ENCODE measurements at regions not wholly inside any gene's neighbourhood (a gene's known extent, or its start where the extent isn't known, plus 50 kb on each side); places are given as distances from the start of the nearest gene placed in this dataset.
A peak's percentile ranks its signal among the peaks of the same experiment; 100 is the strongest.

- ATAC-seq (ENCODE audit: low read depth) (no peak), DNase-seq (no peak)
- in situ Hi-C loops (cut with MboI; ENCODE audit: low sequenced_read_pairs) (no loop called here), intact Hi-C loops (cut with micrococcal nuclease) (loop anchor here (5.0 kb wide), 1 partner anchor 105 kb away; no protein-coding TSS in a partner anchor), dilution Hi-C loops (cut with HindIII; ENCODE audit: low sequenced_read_pairs, unreplicated experiment) (no loop called here)
- no TSS peak for BruUV-seq (replicated peaks)
- peaks cover 6% of the 10 kb centered on the region; the same call in 1 of the 2 replicates for H3K9me1 ChIP-seq (ENCODE audit: insufficient read depth, low read length)
- peak overlapping the region; percentile 72 for H2BK20ac ChIP-seq (ENCODE audit: low read depth, low read length)
- peaks cover 2% of the 10 kb centered on the region; the same call in 1 of the 2 replicates for H3K9me3 ChIP-seq (ENCODE audit: control insufficient read depth, insufficient read depth, low read length)
- H3K27me3 ChIP-seq (ENCODE audit: control insufficient read depth, insufficient read depth, low read length): no peaks in the 10 kb centered on the region
- 60% methylated on average over 1 of the region's 12 CpGs; no CpG with 5 or more reads in 1 of the 2 experiments for WGBS, 2 experiments (ENCODE audit: extremely low coverage in 2 of 2, insufficient read length in 1 of 2)
- H2BK15ac ChIP-seq (ENCODE audit: low read depth, low read length): peak overlapping the region; percentile 47; the same call in 2 of the 3 replicates
- H2BK120ac ChIP-seq (ENCODE audit: low read depth, low read length): peak overlapping the region; percentile 57
- peak overlapping the region; percentile 63 for H2AK5ac ChIP-seq (ENCODE audit: low read depth, low read length)
- H3K36me3 ChIP-seq (ENCODE audit: control insufficient read depth, insufficient read depth, low read length): no peaks in the 10 kb centered on the region
- peak overlapping the region; percentile 39 for H3K4ac ChIP-seq (ENCODE audit: low read depth, low read length)
- no peak overlapping the region for H2BK5ac ChIP-seq (ENCODE audit: low read depth, low read length, poor library complexity, severe bottlenecking)
- ChIA-PET CTCF (interaction anchor here (0.6 to 1.0 kb wide), 2 partner anchors 295 to 406 kb away, joined by 3 to 4 read pairs; no protein-coding TSS in a partner anchor), POLR2A (ENCODE audit: unreplicated experiment) (no interaction called here)
- H3K4me3 ChIP-seq (ENCODE audit: insufficient read depth, low read depth, low read length): no peak overlapping the region
- 0 out of 2 replicates have a peak overlapping the region, but pooled peaks have one; percentile 32 for H3K14ac ChIP-seq (replicated peaks; ENCODE audit: low read depth, low read length)
- no peak overlapping the region for H3K27ac ChIP-seq (ENCODE audit: insufficient read depth, low read length)
- no peak overlapping the region; the same call in 1 of the 2 replicates for H4K5ac ChIP-seq (ENCODE audit: low read depth, low read length)
- no peak for TF ChIP-seq MAZ (IDR thresholded peaks at IDR 0.05; ENCODE audit: borderline replicate concordance, low read depth, low read length)
- TF ChIP-seq NFE2L2 (IDR thresholded peaks at IDR 0.05; ENCODE audit: low read depth, low read length): no peak
- no peak for TF ChIP-seq FOS (IDR thresholded peaks at IDR 0.05; ENCODE audit: low read depth, low read length)
- TF ChIP-seq USF2 (IDR thresholded peaks at IDR 0.05; ENCODE audit: low read depth, low read length): no peak
- no peak overlapping the region for H2AFZ ChIP-seq (replicated peaks; ENCODE audit: low read length, poor library complexity)
- peaks cover 9% of the 10 kb centered on the region for H3K4me1 ChIP-seq (ENCODE audit: control insufficient read depth, insufficient read depth, low read length)
- H3K56ac ChIP-seq (ENCODE audit: extremely low read depth, insufficient read depth, low read length): no peak overlapping the region
- H3K9ac ChIP-seq (ENCODE audit: low read depth, low read length): no peak overlapping the region
- H4K8ac ChIP-seq (ENCODE audit: low read depth in 2 of 2, low read length in 2 of 2): 0 out of 4 replicates have a peak overlapping the region, but pooled peaks of 1 of the 2 experiments have one; percentile 15
- no peak overlapping the region for H3K18ac ChIP-seq (ENCODE audit: low read depth, low read length)
- H2AK9ac ChIP-seq (replicated peaks; ENCODE audit: low read depth, low read length, poor library complexity): no peak overlapping the region
- H3K79me1 ChIP-seq (ENCODE audit: low read depth in 1 of 2, low read length in 2 of 2): no peaks in the 10 kb centered on the region
- peak overlapping the region; percentile 22; the same call in 1 of the 2 replicates for H4K91ac ChIP-seq (ENCODE audit: insufficient read depth, low read depth, low read length)
- H4K20me1 ChIP-seq (ENCODE audit: insufficient read depth, low read length): no peaks in the 10 kb centered on the region
- no peak overlapping the region for H3K23ac ChIP-seq (ENCODE audit: low read depth, low read length)
- H3K4me2 ChIP-seq (ENCODE audit: low read depth, low read length): no peak overlapping the region
Measured at GRCh38 chr13:50422181-50423148, 407.2 kb downstream of the KCNRG start.
